NB4 (cell line): ENCODE measurements at regions not wholly inside any gene's neighbourhood (a gene's known extent, or its start where the extent isn't known, plus 50 kb on each side); places are given as distances from the start of the nearest gene placed in this dataset.

Source experiments
- DNase-seq: peaks from one replicate; pipeline ENCODE4 v3.0.0; 2010; ENCODE audit warnings: low read depth
- H3K4me3 ChIP-seq: one replicate; pipeline ENCODE4 v1.5.1; 2011; ENCODE audit warnings: mild to moderate bottlenecking, low read depth, low read length, moderate library complexity
- CTCF ChIP-seq: IDR thresholded peaks from one replicate; pipeline ENCODE4 v1.5.1; 2012; ENCODE audit warnings: low read depth, low read length
- MYC ChIP-seq: IDR thresholded peaks from 2 replicates; pipeline ENCODE4 v1.6.1; 2011; ENCODE audit warnings: low read depth, low read length
- POLR2A ChIP-seq: IDR thresholded peaks from 2 replicates; pipeline ENCODE4 v1.6.1; 2011; ENCODE audit warnings: mild to moderate bottlenecking; ENCODE audit not compliant: insufficient read length; ENCODE audit errors: extremely low read depth
- TF ChIP-seq, protein P1 (sequence below): IDR thresholded peaks from 2 replicates; pipeline ENCODE4 v1.6.1; 2011; ENCODE audit warnings: low read depth, low read length

DNA sequence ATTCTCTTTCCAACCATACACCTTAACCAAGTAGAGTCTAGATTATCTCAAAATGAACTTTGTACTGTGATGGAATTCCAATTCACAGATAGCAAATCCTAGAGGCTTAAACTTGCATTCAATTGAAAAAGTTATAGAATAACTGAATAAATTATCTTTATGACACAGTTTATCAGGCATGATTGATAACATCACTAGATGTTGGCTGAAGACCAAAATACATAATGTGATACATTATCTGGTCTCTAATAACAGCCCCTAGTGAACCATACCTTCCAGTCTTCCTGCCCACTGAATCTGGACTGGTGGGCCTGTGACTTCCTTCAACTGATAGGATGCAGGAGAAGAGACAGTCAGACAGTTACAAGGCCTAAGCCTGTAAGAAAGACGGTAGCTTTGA lies 165.2 kb upstream of the CMC1 start:
- TF ChIP-seq POLR2A (no peak), MYC (no peak), CTCF (no peak)
- TF ChIP-seq, protein P1, sequence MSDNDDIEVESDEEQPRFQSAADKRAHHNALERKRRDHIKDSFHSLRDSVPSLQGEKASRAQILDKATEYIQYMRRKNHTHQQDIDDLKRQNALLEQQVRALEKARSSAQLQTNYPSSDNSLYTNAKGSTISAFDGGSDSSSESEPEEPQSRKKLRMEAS: no peak
- no peak for DNase-seq

GRCh38 chr3:28077572-28077971 lies 163.8 kb upstream of the CMC1 start:
- DNase-seq: peak; percentile 54
- TF ChIP-seq MYC (no peak), POLR2A (no peak), CTCF (no peak)
- TF ChIP-seq, protein P1: no peak
- H3K4me3 ChIP-seq: no peak overlapping the region

More for the DNA sequence above, 165.2 kb upstream of the CMC1 start:
- H3K4me3 ChIP-seq: no peak overlapping the region

DNA sequence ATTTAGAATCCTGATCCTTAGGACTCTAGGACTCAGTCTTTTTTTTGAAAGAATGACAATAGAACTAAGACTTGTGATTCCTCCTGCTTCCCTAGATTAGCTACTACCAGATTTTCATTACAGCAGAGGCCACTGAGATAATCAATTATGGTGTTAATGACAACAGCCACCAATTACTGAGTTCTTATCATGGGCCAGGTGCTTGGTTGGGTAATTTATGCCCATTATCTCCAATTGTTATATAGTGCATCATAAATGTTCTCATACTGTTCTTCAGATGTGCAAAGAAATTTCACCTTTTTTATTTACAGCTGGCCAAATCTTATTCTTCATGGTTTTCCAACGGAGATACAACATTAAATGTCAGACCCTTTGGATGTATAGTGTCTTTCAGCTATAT lies 162.9 kb upstream of the CMC1 start:
- DNase-seq: no peak
- TF ChIP-seq MYC: no peak
- TF ChIP-seq, protein P1: no peak
- no peak for TF ChIP-seq POLR2A
- TF ChIP-seq CTCF: no peak
- H3K4me3 ChIP-seq: no peak overlapping the region

DNA sequence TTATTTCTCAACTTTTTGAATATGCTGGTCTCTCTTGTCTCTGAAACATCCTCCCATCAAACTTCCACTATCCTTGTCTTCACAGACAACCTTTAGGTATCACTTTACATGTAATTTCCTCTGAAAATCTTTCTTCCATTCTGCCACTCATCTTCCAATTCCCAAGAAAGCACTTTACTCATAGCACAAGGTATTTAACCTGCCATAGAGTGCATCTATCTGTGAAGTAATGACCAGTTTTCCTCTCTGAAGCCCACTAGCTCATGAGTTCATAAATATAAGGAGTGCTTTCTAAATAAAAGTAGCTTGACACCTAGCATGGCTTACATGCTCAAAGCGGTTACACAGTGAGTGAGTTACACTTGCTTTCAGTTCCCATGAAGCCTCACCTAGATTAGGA lies 160.7 kb upstream of the CMC1 start:
- DNase-seq: no peak
- H3K4me3 ChIP-seq: no peak overlapping the region

DNA sequence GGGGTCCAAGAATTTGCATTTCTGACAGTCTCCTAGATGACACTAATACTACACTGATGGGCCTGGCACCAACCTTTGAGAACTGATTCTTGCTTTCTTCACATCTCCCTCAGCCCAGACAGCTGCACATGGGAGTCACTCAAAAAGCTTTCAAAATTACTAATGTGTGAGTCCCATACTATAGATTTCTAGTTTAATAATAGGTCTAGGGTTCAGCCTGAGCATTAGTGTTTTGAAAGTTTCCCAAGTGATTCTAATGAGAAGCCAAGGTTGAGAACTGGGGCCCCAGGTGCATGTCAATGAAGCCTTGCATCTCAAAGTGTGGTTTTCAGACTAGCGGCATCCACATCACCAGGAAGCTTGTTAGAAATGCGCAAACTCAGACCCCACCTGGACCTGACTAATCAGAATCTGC lies 159.9 kb upstream of the CMC1 start:
- H3K4me3 ChIP-seq: no peak overlapping the region
- no peak for TF ChIP-seq POLR2A
- TF ChIP-seq MYC: no peak
- TF ChIP-seq, protein P1: no peak
- TF ChIP-seq CTCF: no peak

More for the DNA sequence above, 160.7 kb upstream of the CMC1 start:
- TF ChIP-seq MYC (no peak), CTCF (no peak), POLR2A (no peak)
- TF ChIP-seq, protein P1: no peak

GRCh38 chr3:28087591-28087990 lies 153.8 kb upstream of the CMC1 start:
- DNase-seq: no peak
- TF ChIP-seq, protein P1: no peak
- TF ChIP-seq CTCF (no peak), POLR2A (no peak), MYC (no peak)
- no peak overlapping the region for H3K4me3 ChIP-seq

More for the DNA sequence above, 159.9 kb upstream of the CMC1 start:
- no peak for DNase-seq
